ENCODE measurements at regions not wholly inside any gene's neighbourhood (a gene's known extent, or its start where the extent isn't known, plus 50 kb on each side); places are given as distances from the start of the nearest gene placed in this dataset.

- no peak for DNase-seq
These were observed 220.5 kb downstream of the PTPRU start for GRCh38 chr1:29456685-29457435.

GRCh38 chr1:29455781-29456180 is 219.5 kb downstream of the PTPRU start:
- no peak for DNase-seq

- DNase-seq: no peak
These were observed 218.5 kb downstream of the PTPRU start for GRCh38 chr1:29454616-29455380.

- DNase-seq: peak; percentile 77
These were observed 217.3 kb downstream of the PTPRU start for GRCh38 chr1:29453502-29454240.

- no peak for DNase-seq
These were observed 216.3 kb downstream of the PTPRU start for GRCh38 chr1:29452463-29453230.

GRCh38 chr1:29451368-29451892 is 215.1 kb downstream of the PTPRU start:
- DNase-seq: no peak

GRCh38 chr1:29450591-29450990 is 214.3 kb downstream of the PTPRU start:
- DNase-seq: no peak

- no peak for DNase-seq
These were observed 212.3 kb downstream of the PTPRU start for GRCh38 chr1:29448456-29449235.

- DNase-seq: no peak
These were observed 211.0 kb downstream of the PTPRU start for GRCh38 chr1:29447368-29447767.

- no peak for DNase-seq
These were observed 208.7 kb downstream of the PTPRU start for GRCh38 chr1:29444782-29445729.

GRCh38 chr1:29444081-29444715 is 207.9 kb downstream of the PTPRU start:
- no peak for DNase-seq

- DNase-seq: no peak
These were observed 205.8 kb downstream of the PTPRU start for GRCh38 chr1:29441916-29442668.

GRCh38 chr1:29439615-29440014 is 203.3 kb downstream of the PTPRU start:
- no peak for DNase-seq

GRCh38 chr1:29438991-29439390 is 202.7 kb downstream of the PTPRU start:
- no peak for DNase-seq

GRCh38 chr1:29437946-29438345 is 201.6 kb downstream of the PTPRU start:
- no peak for DNase-seq

- DNase-seq: no peak
These were observed 200.0 kb downstream of the PTPRU start for GRCh38 chr1:29436181-29436785.

- no peak for DNase-seq
These were observed 197.5 kb downstream of the PTPRU start for GRCh38 chr1:29433830-29434229.

- DNase-seq: no peak
These were observed 194.8 kb downstream of the PTPRU start for GRCh38 chr1:29431138-29431537.

GRCh38 chr1:29429656-29430055 is 193.3 kb downstream of the PTPRU start:
- no peak for DNase-seq

All from hematopoietic multipotent progenitor cell treated with erythropoietin and hydrocortisone succinate and interleukin-3 and kit ligand, for 4 days (in vitro differentiated cells).